HCT116 (cell line): ENCODE measurements at regions not wholly inside any gene's neighbourhood (a gene's known extent, or its start where the extent isn't known, plus 50 kb on each side); places are given as distances from the start of the nearest gene placed in this dataset.

Experiments
- ATAC-seq: fragments of 200-7000 bp; cut with Tn5 transposase; 2 replicates; pipeline ENCODE4 v1.9.1; 2020; ENCODE audit warnings: mild to moderate bottlenecking, moderate library complexity
- BruUV-seq: library from RNA; stranded (reverse); fragments of 400-500 nt; replicated peaks from 2 replicates; lab custom pipeline; 2021; lab: Mats Ljungman, UMichigan
- CTCF ChIA-PET: fragments of 300-600 bp; sonication (Branson Sonifier 250); formaldehyde crosslinking; loops from one replicate; lab custom pipeline; 2021; ENCODE audit warnings: antibody characterized with exemption; lab: Charles Lee
- POLR2A ChIA-PET: fragments of 300-600, 350-600 bp; sonication (Branson Sonifier 250); formaldehyde crosslinking; loops from one replicate; lab custom pipeline; 2021; ENCODE audit warnings: antibody characterized with exemption; lab: Charles Lee
- RAD21 ChIA-PET, 2 experiments: fragments of 300-600 bp; sonication (Branson Sonifier 250); formaldehyde crosslinking; loops; one replicate each; lab custom pipeline; 2023; ENCODE audit warnings: low total read pairs in 2 of 2; ENCODE audit not compliant: uncharacterized antibody in 2 of 2, unreplicated experiment in 2 of 2, low non-redundant PET in 1 of 2; lab: Charles Lee
- DNase-seq: peaks from one replicate; pipeline ENCODE4 v3.0.0-alpha.2; 2010; ENCODE audit warnings: low read depth, low spot score
- H2AFZ ChIP-seq: fragments of 200-600 bp; shearing (Covaris generic), sonication (generic); 2 replicates; pipeline ENCODE4 v1.6.1; 2017; ENCODE audit warnings: low read depth, mixed run types, mixed read lengths, antibody characterized with exemption, low read length; ENCODE audit not compliant: poor library complexity, severe bottlenecking
- H3K27ac ChIP-seq: 2 replicates; pipeline ENCODE4 v1.5.1; 2012; ENCODE audit warnings: low read depth, low read length
- H3K27me3 ChIP-seq: fragments of 200-600 bp; sonication (generic); 2 replicates; pipeline ENCODE4 v1.6.1; 2016; ENCODE audit warnings: mixed run types, low read length, mixed read lengths; ENCODE audit not compliant: insufficient read depth
- H3K36me3 ChIP-seq, 2 experiments: fragments of 200-500 bp in 1 of 2; fragments of 200-600 bp in 1 of 2; sonication (Bioruptor generic) in 1 of 2; sonication (generic) in 1 of 2; 2 replicates each; pipeline versions ENCODE4 v1.5.1 to v1.6.1; 2014 to 2016; ENCODE audit warnings: low read length in 2 of 2, inconsistent platforms in 1 of 2, mixed read lengths in 1 of 2, mixed run types in 1 of 2; ENCODE audit not compliant: insufficient read depth in 2 of 2, control insufficient read depth in 1 of 2
- H3K4me1 ChIP-seq, 2 experiments: fragments of 200-600 bp in 1 of 2; sonication (generic) in 1 of 2; 2 replicates each; pipeline versions ENCODE4 v1.5.1 to v1.6.1; 2012 to 2017; ENCODE audit warnings: low read length in 2 of 2, inconsistent platforms in 1 of 2, mild to moderate bottlenecking in 1 of 2, mixed read lengths in 1 of 2, mixed run types in 1 of 2, moderate library complexity in 1 of 2; ENCODE audit not compliant: insufficient read depth in 2 of 2, control insufficient read depth in 1 of 2
- H3K4me2 ChIP-seq: fragments of 200-600 bp; sonication (generic); 2 replicates; pipeline ENCODE4 v1.6.1; 2017; ENCODE audit warnings: mixed run types, low read length, mixed read lengths
- H3K4me3 ChIP-seq, 2 experiments: fragments of 200-600 bp in 1 of 2; sonication (generic) in 1 of 2; replicated peaks in 1 of 2; 2 replicates each; pipeline ENCODE4 v1.5.1; 2011 to 2016; ENCODE audit warnings: low read length in 2 of 2, control low read depth in 1 of 2, low read depth in 1 of 2, mild to moderate bottlenecking in 1 of 2, mixed read lengths in 1 of 2, mixed run types in 1 of 2
- H3K79me2 ChIP-seq: fragments of 200-600 bp; sonication (generic); 2 replicates; pipeline ENCODE4 v1.6.1; 2017; ENCODE audit warnings: mild to moderate bottlenecking, mixed run types, low read length, moderate library complexity, mixed read lengths; ENCODE audit not compliant: insufficient read depth
- H3K9ac ChIP-seq: fragments of 200-600 bp; sonication (generic); 2 replicates; pipeline ENCODE4 v1.6.1; 2016; ENCODE audit warnings: low read length, mixed read lengths
- H3K9me2 ChIP-seq: fragments of 200-600 bp; sonication (generic), shearing (Covaris generic); 2 replicates; pipeline ENCODE4 v1.6.1; 2017; ENCODE audit warnings: mixed run types, mild to moderate bottlenecking, moderate library complexity; ENCODE audit not compliant: insufficient read depth
- H3K9me3 ChIP-seq, 2 experiments: fragments of 200-500 bp in 1 of 2; fragments of 200-600 bp in 1 of 2; sonication (Bioruptor generic) in 1 of 2; sonication (generic) in 1 of 2; 2 replicates each; pipeline ENCODE4 v1.6.1; 2014 to 2017; ENCODE audit warnings: low read length in 2 of 2, mixed read lengths in 2 of 2, inconsistent platforms in 1 of 2, low read depth in 1 of 2, mild to moderate bottlenecking in 1 of 2, mixed run types in 1 of 2, moderate library complexity in 1 of 2; ENCODE audit not compliant: control insufficient read depth in 1 of 2, insufficient read depth in 1 of 2
- H4K20me1 ChIP-seq: fragments of 200-600 bp; sonication (generic), shearing (Covaris generic); 2 replicates; pipeline ENCODE4 v1.6.1; 2017; ENCODE audit warnings: mixed run types, mild to moderate bottlenecking, moderate library complexity; ENCODE audit not compliant: insufficient read depth
- ATF3 ChIP-seq: IDR thresholded peaks from 2 replicates; pipeline ENCODE4 v1.6.1; 2012
- CEBPB ChIP-seq: IDR thresholded peaks from 2 replicates; pipeline ENCODE4 v1.6.1; 2012; ENCODE audit warnings: low read depth
- EZH2 ChIP-seq: fragments of 200-600 bp; sonication (generic); IDR thresholded peaks from 2 replicates; pipeline ENCODE4 v1.6.1; 2017; ENCODE audit warnings: antibody characterized with exemption, mixed run types
- EZH2phosphoT487 ChIP-seq: fragments of 200-600 bp; IDR thresholded peaks from 2 replicates; pipeline ENCODE4 v1.6.1; 2018; ENCODE audit warnings: antibody characterized with exemption, borderline replicate concordance
- FOSL1 ChIP-seq: IDR thresholded peaks from 2 replicates; pipeline ENCODE4 v1.6.1; 2012; ENCODE audit warnings: low read depth
- MAX ChIP-seq: IDR thresholded peaks from 2 replicates; pipeline ENCODE4 v1.6.1; 2012
- POLR2A ChIP-seq: IDR thresholded peaks from 2 replicates; pipeline ENCODE4 v1.7.0; 2011; ENCODE audit warnings: borderline replicate concordance; ENCODE audit not compliant: insufficient read depth, insufficient read length; ENCODE audit errors: extremely low read depth
- RAD21 ChIP-seq: IDR thresholded peaks from 2 replicates; pipeline ENCODE4 v1.6.1; 2012; ENCODE audit warnings: low read depth, mild to moderate bottlenecking
- REST ChIP-seq: IDR thresholded peaks from 2 replicates; pipeline ENCODE4 v1.6.1; 2012; ENCODE audit warnings: low read depth
- SIN3A ChIP-seq: IDR thresholded peaks from 2 replicates; pipeline ENCODE4 v1.6.1; 2012; ENCODE audit warnings: low read depth
- SP1 ChIP-seq: IDR thresholded peaks from 2 replicates; pipeline ENCODE4 v1.6.1; 2012; ENCODE audit warnings: low read depth
- SRF ChIP-seq: IDR thresholded peaks from 2 replicates; pipeline ENCODE4 v1.6.1; 2012; ENCODE audit warnings: low read depth
- YY1 ChIP-seq: IDR thresholded peaks from 2 replicates; pipeline ENCODE4 v1.6.1; 2011; ENCODE audit warnings: low read length, low read depth, moderate library complexity, mild to moderate bottlenecking; ENCODE audit not compliant: insufficient replicate concordance; ENCODE audit errors: extremely low read depth
- ZBTB33 ChIP-seq: IDR thresholded peaks from 2 replicates; pipeline ENCODE4 v1.6.1; 2011; ENCODE audit warnings: mild to moderate bottlenecking, low read length, moderate library complexity; ENCODE audit not compliant: insufficient replicate concordance; ENCODE audit errors: extremely low read depth
- ZFX ChIP-seq: fragments of 450-650 bp; IDR thresholded peaks from 2 replicates; pipeline ENCODE4 v1.6.1; 2017
- intact Hi-C: fragments of 100-400 bp; cut with micrococcal nuclease; formaldehyde crosslinking; loops from 2 replicates; pipeline ENCODE4 v1.10.0; 2022

- Histone ChIP-seq H3K9ac (no peak overlapping the region), H3K79me2 (no peaks in the 10 kb centered on the region), H2AFZ (no peak overlapping the region), H3K27me3 (no peaks in the 10 kb centered on the region), H3K9me3 (peaks cover 0 to 6% of the 10 kb centered on the region in 2 experiments; a peak in 2 of 4 replicates), H4K20me1 (no peaks in the 10 kb centered on the region), H3K4me3 (no peak overlapping the region), H3K36me3 (no peaks in the 10 kb centered on the region), H3K4me1 (no peaks in the 10 kb centered on the region), H3K9me2 (no peaks in the 10 kb centered on the region), H3K4me2 (no peak overlapping the region), H3K27ac (no peak overlapping the region)
- ATAC-seq (no peak), DNase-seq (no peak)
- BruUV-seq, result no TSS peak
- RAD21 ChIA-PET, result no interaction called here
- TF ChIP-seq EZH2phosphoT487, result no peak
- no peak for TF ChIP-seq YY1
- TF ChIP-seq SP1, result no peak
- no peak for TF ChIP-seq CEBPB
- TF ChIP-seq POLR2A, result no peak
- TF ChIP-seq ZBTB33, result no peak
- TF ChIP-seq EZH2, result no peak
- TF ChIP-seq REST, result no peak
- no peak for TF ChIP-seq SIN3A
- TF ChIP-seq ZFX, result no peak
- no peak for TF ChIP-seq RAD21
- no peak for TF ChIP-seq MAX
- no peak for TF ChIP-seq SRF
- no peak for TF ChIP-seq ATF3
- TF ChIP-seq FOSL1, result no peak
- intact Hi-C loops, result no loop called here
- POLR2A ChIA-PET, result no interaction called here
- CTCF ChIA-PET, result no interaction called here
Observed at GRCh38 chr2:122539311-122539710, 783.9 kb downstream of the TSN start.
